GM12873 (cell line): ENCODE measurements at regions not wholly inside any gene's neighbourhood (a gene's known extent, or its start where the extent isn't known, plus 50 kb on each side); places are given as distances from the start of the nearest gene placed in this dataset.

Source experiments
- CTCF ChIP-seq: IDR thresholded peaks from 2 replicates; pipeline ENCODE4 v1.5.1; 2012; ENCODE audit warnings: low read depth, mild to moderate bottlenecking, moderate library complexity, low read length, control low read depth; ENCODE audit not compliant: insufficient read depth; ENCODE audit errors: missing control alignments

GRCh38 chr17:79509490-79509889, 101.4 kb downstream of the RBFOX3 start:
- no peak for TF ChIP-seq CTCF

- no peak for TF ChIP-seq CTCF
Observed at GRCh38 chr17:79509008-79509407, 101.8 kb downstream of the RBFOX3 start.

- TF ChIP-seq CTCF: no peak
Observed at GRCh38 chr17:79508291-79508716, 102.5 kb downstream of the RBFOX3 start.

GRCh38 chr17:79506955-79507354, 103.9 kb downstream of the RBFOX3 start:
- no peak for TF ChIP-seq CTCF

- no peak for TF ChIP-seq CTCF
Observed at GRCh38 chr17:79506150-79506870, 104.5 kb downstream of the RBFOX3 start.

GRCh38 chr17:79505199-79505598, 105.7 kb downstream of the RBFOX3 start:
- no peak for TF ChIP-seq CTCF

- TF ChIP-seq CTCF: no peak
Observed at GRCh38 chr17:79504181-79504605, 106.7 kb downstream of the RBFOX3 start.
